GM19397 (cell line): ENCODE measurements at regions not wholly inside any gene's neighbourhood (a gene's known extent, or its start where the extent isn't known, plus 50 kb on each side); places are given as distances from the start of the nearest gene placed in this dataset.
"Not testable (repeated sequence)": the region's sequence is repeated elsewhere in the genome, so short reads cannot be mapped to it uniquely, and the experiment has no call there.

Experiments
- ATAC-seq: cut with Tn5 transposase; IDR thresholded peaks from one replicate; pipeline ENCODE4 v1.9.1; 2021; ENCODE audit warnings: mild to moderate bottlenecking, moderate library complexity; ENCODE audit not compliant: unreplicated experiment

GRCh38 chr13:60716313-60716712, 319.3 kb downstream of the TDRD3 start:
- no peak for ATAC-seq

GRCh38 chr13:60707878-60708277, 310.9 kb downstream of the TDRD3 start:
- no peak for ATAC-seq

- ATAC-seq = no peak
Measured at GRCh38 chr13:60701895-60702294, 304.9 kb downstream of the TDRD3 start.

- no peak for ATAC-seq
Measured at GRCh38 chr13:60700994-60701393, 304.0 kb downstream of the TDRD3 start.

- no peak for ATAC-seq
Measured at GRCh38 chr13:60699636-60700035, 302.6 kb downstream of the TDRD3 start.

- no peak for ATAC-seq
Measured at GRCh38 chr13:60696602-60697001, 299.6 kb downstream of the TDRD3 start.

- ATAC-seq = no peak
Measured at GRCh38 chr13:60691268-60691667, 294.2 kb downstream of the TDRD3 start.

GRCh38 chr13:60690604-60691003, 293.6 kb downstream of the TDRD3 start:
- no peak for ATAC-seq

GRCh38 chr13:60689571-60689970, 292.6 kb downstream of the TDRD3 start:
- ATAC-seq = no peak

GRCh38 chr13:60689076-60689475, 292.1 kb downstream of the TDRD3 start:
- ATAC-seq = no peak

- no peak for ATAC-seq
Measured at GRCh38 chr13:60679928-60680694, 283.1 kb downstream of the TDRD3 start.

- no peak for ATAC-seq
Measured at GRCh38 chr13:60679131-60679530, 282.1 kb downstream of the TDRD3 start.

GRCh38 chr13:60671386-60671785, 274.4 kb downstream of the TDRD3 start:
- ATAC-seq = no peak

- ATAC-seq = no peak
Measured at GRCh38 chr13:60663788-60664187, 266.8 kb downstream of the TDRD3 start.

- no peak for ATAC-seq
Measured at GRCh38 chr13:60662595-60662994, 265.6 kb downstream of the TDRD3 start.

GRCh38 chr13:60661521-60661920, 264.5 kb downstream of the TDRD3 start:
- ATAC-seq = no peak

GRCh38 chr13:60657586-60657985, 260.6 kb downstream of the TDRD3 start:
- not testable (repeated sequence) for ATAC-seq

GRCh38 chr13:60655256-60655655, 258.2 kb downstream of the TDRD3 start:
- ATAC-seq = no peak

GRCh38 chr13:60654415-60654814, 257.4 kb downstream of the TDRD3 start:
- no peak for ATAC-seq

- no peak for ATAC-seq
Measured at GRCh38 chr13:60647547-60647946, 250.5 kb downstream of the TDRD3 start.

- no peak for ATAC-seq
Measured at GRCh38 chr13:60646620-60647019, 249.6 kb downstream of the TDRD3 start.

GRCh38 chr13:60645676-60646075, 248.7 kb downstream of the TDRD3 start:
- ATAC-seq = no peak

GRCh38 chr13:60642552-60642951, 245.5 kb downstream of the TDRD3 start:
- no peak for ATAC-seq
